ENCODE measurements at regions not wholly inside any gene's neighbourhood (a gene's known extent, or its start where the extent isn't known, plus 50 kb on each side); places are given as distances from the start of the nearest gene placed in this dataset.
A peak's percentile ranks its signal among the peaks of the same experiment; 100 is the strongest.

GRCh38 chr5:104941030-104941645, 1378.5 kb upstream of the NUDT12 start:
- Histone ChIP-seq H3K9me3 (ENCODE audit: control insufficient read depth, low read depth, low read length) (no peaks in the 10 kb centered on the region), H3K9ac (ENCODE audit: control insufficient read depth, extremely low read depth, insufficient read depth, low read length) (no peak overlapping the region), H3K4me2 (ENCODE audit: control insufficient read depth, extremely low read depth, insufficient read depth, low read depth, low read length) (no peak overlapping the region), H3K4me3 (ENCODE audit: control insufficient read depth in 2 of 3, extremely low read depth in 1 of 3, insufficient read depth in 2 of 3, low read depth in 1 of 3, low read length in 3 of 3) (no peak overlapping the region), H2AFZ (ENCODE audit: control insufficient read depth, low read length) (peak overlapping the region; percentile 10), H3K36me3 (ENCODE audit: control insufficient read depth in 2 of 2, extremely low read depth in 1 of 2, insufficient read depth in 2 of 2, low read length in 2 of 2) (no peaks in the 10 kb centered on the region), H3K27me3 (ENCODE audit: control insufficient read depth, extremely low read depth, insufficient read depth, low read length) (no peaks in the 10 kb centered on the region), H3K79me2 (ENCODE audit: control insufficient read depth, insufficient read depth, low read length) (no peaks in the 10 kb centered on the region), H4K20me1 (ENCODE audit: control insufficient read depth, extremely low read depth, insufficient read depth, low read length) (no peaks in the 10 kb centered on the region), H3K27ac (ENCODE audit: control insufficient read depth, insufficient read depth, low read length) (no peak overlapping the region), H3K9me1 (ENCODE audit: control insufficient read depth, extremely low read depth, insufficient read depth, low read length) (no peaks in the 10 kb centered on the region), H3K4me1 (ENCODE audit: control insufficient read depth, extremely low read depth, insufficient read depth, low read length) (no peaks in the 10 kb centered on the region)
- TF ChIP-seq, protein P1, sequence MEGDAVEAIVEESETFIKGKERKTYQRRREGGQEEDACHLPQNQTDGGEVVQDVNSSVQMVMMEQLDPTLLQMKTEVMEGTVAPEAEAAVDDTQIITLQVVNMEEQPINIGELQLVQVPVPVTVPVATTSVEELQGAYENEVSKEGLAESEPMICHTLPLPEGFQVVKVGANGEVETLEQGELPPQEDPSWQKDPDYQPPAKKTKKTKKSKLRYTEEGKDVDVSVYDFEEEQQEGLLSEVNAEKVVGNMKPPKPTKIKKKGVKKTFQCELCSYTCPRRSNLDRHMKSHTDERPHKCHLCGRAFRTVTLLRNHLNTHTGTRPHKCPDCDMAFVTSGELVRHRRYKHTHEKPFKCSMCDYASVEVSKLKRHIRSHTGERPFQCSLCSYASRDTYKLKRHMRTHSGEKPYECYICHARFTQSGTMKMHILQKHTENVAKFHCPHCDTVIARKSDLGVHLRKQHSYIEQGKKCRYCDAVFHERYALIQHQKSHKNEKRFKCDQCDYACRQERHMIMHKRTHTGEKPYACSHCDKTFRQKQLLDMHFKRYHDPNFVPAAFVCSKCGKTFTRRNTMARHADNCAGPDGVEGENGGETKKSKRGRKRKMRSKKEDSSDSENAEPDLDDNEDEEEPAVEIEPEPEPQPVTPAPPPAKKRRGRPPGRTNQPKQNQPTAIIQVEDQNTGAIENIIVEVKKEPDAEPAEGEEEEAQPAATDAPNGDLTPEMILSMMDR (optimal IDR thresholded peaks at IDR 0.05 in 1 of 3, IDR thresholded peaks at IDR 0.05 in 1 of 3, conservative IDR thresholded peaks at IDR 0.05 in 1 of 3; ENCODE audit: extremely low read depth in 1 of 3, insufficient read depth in 2 of 3, low read length in 3 of 3) = no peak
- no peak for TF ChIP-seq EZH2 (IDR thresholded peaks at IDR 0.05; ENCODE audit: low read length)
- FAIRE-seq = no peak
- dilution Hi-C loops (cut with MboI; ENCODE audit: extremely low pct_ligation_motif_present, low sequenced_read_pairs) = no loop called here
- DNase-seq (ENCODE audit: low read depth, low spot score) = no peak

GRCh38 chr5:104937598-104937997, 1375.0 kb upstream of the NUDT12 start:
- H3K27me3 ChIP-seq (ENCODE audit: control insufficient read depth, extremely low read depth, insufficient read depth, low read length) = no peaks in the 10 kb centered on the region
- H4K20me1 ChIP-seq (ENCODE audit: control insufficient read depth, extremely low read depth, insufficient read depth, low read length) = no peaks in the 10 kb centered on the region
- FAIRE-seq = no peak
- no peak overlapping the region for H3K27ac ChIP-seq (ENCODE audit: control insufficient read depth, insufficient read depth, low read length)
- no peaks in the 10 kb centered on the region for H3K4me1 ChIP-seq (ENCODE audit: control insufficient read depth, extremely low read depth, insufficient read depth, low read length)
- H3K9me1 ChIP-seq (ENCODE audit: control insufficient read depth, extremely low read depth, insufficient read depth, low read length) = no peaks in the 10 kb centered on the region
- H3K9me3 ChIP-seq (ENCODE audit: control insufficient read depth, low read depth, low read length) = no peaks in the 10 kb centered on the region
- dilution Hi-C loops (cut with MboI; ENCODE audit: extremely low pct_ligation_motif_present, low sequenced_read_pairs) = no loop called here
- DNase-seq (ENCODE audit: low read depth, low spot score) = no peak
- no peaks in the 10 kb centered on the region for H3K36me3 ChIP-seq (ENCODE audit: control insufficient read depth in 2 of 2, extremely low read depth in 1 of 2, insufficient read depth in 2 of 2, low read length in 2 of 2)
- no peaks in the 10 kb centered on the region for H3K79me2 ChIP-seq (ENCODE audit: control insufficient read depth, insufficient read depth, low read length)
- no peak overlapping the region for H2AFZ ChIP-seq (ENCODE audit: control insufficient read depth, low read length)
- no peak overlapping the region for H3K4me2 ChIP-seq (ENCODE audit: control insufficient read depth, extremely low read depth, insufficient read depth, low read depth, low read length)
- TF ChIP-seq, protein P1 (optimal IDR thresholded peaks at IDR 0.05 in 1 of 3, IDR thresholded peaks at IDR 0.05 in 1 of 3, conservative IDR thresholded peaks at IDR 0.05 in 1 of 3; ENCODE audit: extremely low read depth in 1 of 3, insufficient read depth in 2 of 3, low read length in 3 of 3) = no peak
- TF ChIP-seq EZH2 (IDR thresholded peaks at IDR 0.05; ENCODE audit: low read length) = no peak
- H3K4me3 ChIP-seq (ENCODE audit: control insufficient read depth in 2 of 3, extremely low read depth in 1 of 3, insufficient read depth in 2 of 3, low read depth in 1 of 3, low read length in 3 of 3) = no peak overlapping the region
- H3K9ac ChIP-seq (ENCODE audit: control insufficient read depth, extremely low read depth, insufficient read depth, low read length) = no peak overlapping the region
